HCT116 (cell line): ENCODE measurements at regions not wholly inside any gene's neighbourhood (a gene's known extent, or its start where the extent isn't known, plus 50 kb on each side); places are given as distances from the start of the nearest gene placed in this dataset.

Experiments used
- CEBPB ChIP-seq: IDR thresholded peaks from 2 replicates; pipeline ENCODE4 v1.6.1; 2012; ENCODE audit warnings: low read depth
- ELF1 ChIP-seq: IDR thresholded peaks from 2 replicates; pipeline ENCODE4 v1.6.1; 2012; ENCODE audit warnings: low read depth, borderline replicate concordance
- EZH2 ChIP-seq: fragments of 200-600 bp; sonication (generic); IDR thresholded peaks from 2 replicates; pipeline ENCODE4 v1.6.1; 2017; ENCODE audit warnings: antibody characterized with exemption, mixed run types
- FOSL1 ChIP-seq: IDR thresholded peaks from 2 replicates; pipeline ENCODE4 v1.6.1; 2012; ENCODE audit warnings: low read depth
- POLR2A ChIP-seq: IDR thresholded peaks from 2 replicates; pipeline ENCODE4 v1.7.0; 2011; ENCODE audit warnings: borderline replicate concordance; ENCODE audit not compliant: insufficient read depth, insufficient read length; ENCODE audit errors: extremely low read depth
- POLR2AphosphoS5 ChIP-seq: IDR thresholded peaks from 2 replicates; pipeline ENCODE4 v1.6.1; 2011; ENCODE audit warnings: mild to moderate bottlenecking, low read depth, low read length, moderate library complexity
- YY1 ChIP-seq: IDR thresholded peaks from 2 replicates; pipeline ENCODE4 v1.6.1; 2011; ENCODE audit warnings: low read length, low read depth, moderate library complexity, mild to moderate bottlenecking; ENCODE audit not compliant: insufficient replicate concordance; ENCODE audit errors: extremely low read depth
- TF ChIP-seq, protein P1 (sequence below), 3 experiments: fragments of 200-600 bp in 1 of 3; sonication (generic) in 1 of 3; IDR thresholded peaks in 2 of 3; conservative IDR thresholded peaks in 1 of 3; 2 replicates each; pipeline ENCODE4 v1.5.1; 2012 to 2017; ENCODE audit warnings: low read depth in 2 of 3, low read length in 2 of 3, antibody characterized with exemption in 1 of 3, borderline replicate concordance in 1 of 3, control low read depth in 1 of 3, mild to moderate bottlenecking in 1 of 3, mixed read lengths in 1 of 3, mixed run types in 1 of 3, moderate library complexity in 1 of 3; ENCODE audit not compliant: insufficient read depth in 1 of 3

- TF ChIP-seq, protein P1, sequence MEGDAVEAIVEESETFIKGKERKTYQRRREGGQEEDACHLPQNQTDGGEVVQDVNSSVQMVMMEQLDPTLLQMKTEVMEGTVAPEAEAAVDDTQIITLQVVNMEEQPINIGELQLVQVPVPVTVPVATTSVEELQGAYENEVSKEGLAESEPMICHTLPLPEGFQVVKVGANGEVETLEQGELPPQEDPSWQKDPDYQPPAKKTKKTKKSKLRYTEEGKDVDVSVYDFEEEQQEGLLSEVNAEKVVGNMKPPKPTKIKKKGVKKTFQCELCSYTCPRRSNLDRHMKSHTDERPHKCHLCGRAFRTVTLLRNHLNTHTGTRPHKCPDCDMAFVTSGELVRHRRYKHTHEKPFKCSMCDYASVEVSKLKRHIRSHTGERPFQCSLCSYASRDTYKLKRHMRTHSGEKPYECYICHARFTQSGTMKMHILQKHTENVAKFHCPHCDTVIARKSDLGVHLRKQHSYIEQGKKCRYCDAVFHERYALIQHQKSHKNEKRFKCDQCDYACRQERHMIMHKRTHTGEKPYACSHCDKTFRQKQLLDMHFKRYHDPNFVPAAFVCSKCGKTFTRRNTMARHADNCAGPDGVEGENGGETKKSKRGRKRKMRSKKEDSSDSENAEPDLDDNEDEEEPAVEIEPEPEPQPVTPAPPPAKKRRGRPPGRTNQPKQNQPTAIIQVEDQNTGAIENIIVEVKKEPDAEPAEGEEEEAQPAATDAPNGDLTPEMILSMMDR (IDR thresholded peaks at IDR 0.05 in 2 of 3, conservative IDR thresholded peaks at IDR 0.05 in 1 of 3; ENCODE audit: borderline replicate concordance in 1 of 3, insufficient read depth in 1 of 3, low read depth in 2 of 3, low read length in 2 of 3) = no peak
- TF ChIP-seq POLR2A (no peak), EZH2 (no peak), YY1 (no peak), ELF1 (no peak), POLR2AphosphoS5 (no peak), CEBPB (no peak), FOSL1 (no peak)
Measured at GRCh38 chr4:66565801-66566200, 895.5 kb upstream of the EPHA5 start.
